Inflammatory macrophage treated with lipopolysaccharide for 4 hours (primary cell): ENCODE measurements at regions not wholly inside any gene's neighbourhood (a gene's known extent, or its start where the extent isn't known, plus 50 kb on each side); places are given as distances from the start of the nearest gene placed in this dataset.
"Not testable (repeated sequence)": the region's sequence is repeated elsewhere in the genome, so short reads cannot be mapped to it uniquely, and the experiment has no call there.

Source experiments
- DNase-seq: peaks from one replicate; pipeline ENCODE4 v3.0.0-alpha.2; 2020

- no peak for DNase-seq
These were observed 385.2 kb downstream of the CDH7 start for GRCh38 chr18:66136039-66136438.

- DNase-seq, result no peak
These were observed 378.4 kb downstream of the CDH7 start for GRCh38 chr18:66129248-66129647.

GRCh38 chr18:66126266-66126665 is 375.5 kb downstream of the CDH7 start:
- DNase-seq, result no peak

- no peak for DNase-seq
These were observed 373.6 kb downstream of the CDH7 start for GRCh38 chr18:66124394-66124793.

GRCh38 chr18:66119347-66119746 is 368.5 kb downstream of the CDH7 start:
- DNase-seq, result no peak

GRCh38 chr18:66111018-66111417 is 360.2 kb downstream of the CDH7 start:
- no peak for DNase-seq

GRCh38 chr18:66110607-66111006 is 359.8 kb downstream of the CDH7 start:
- no peak for DNase-seq

GRCh38 chr18:66109981-66110380 is 359.2 kb downstream of the CDH7 start:
- DNase-seq, result no peak

- DNase-seq, result no peak
These were observed 356.7 kb downstream of the CDH7 start for GRCh38 chr18:66107546-66107945.

- DNase-seq, result no peak
These were observed 354.2 kb downstream of the CDH7 start for GRCh38 chr18:66105016-66105415.

- DNase-seq, result no peak
These were observed 352.7 kb downstream of the CDH7 start for GRCh38 chr18:66103550-66103949.

- no peak for DNase-seq
These were observed 332.3 kb downstream of the CDH7 start for GRCh38 chr18:66083078-66083477.

- DNase-seq, result no peak
These were observed 328.4 kb downstream of the CDH7 start for GRCh38 chr18:66078925-66079800.

- no peak for DNase-seq
These were observed 326.3 kb downstream of the CDH7 start for GRCh38 chr18:66077066-66077465.

- no peak for DNase-seq
These were observed 315.4 kb downstream of the CDH7 start for GRCh38 chr18:66066191-66066590.

- DNase-seq, result no peak
These were observed 297.6 kb downstream of the CDH7 start for GRCh38 chr18:66048406-66048805.

- DNase-seq, result no peak
These were observed 295.3 kb downstream of the CDH7 start for GRCh38 chr18:66046032-66046602.

- no peak for DNase-seq
These were observed 292.2 kb downstream of the CDH7 start for GRCh38 chr18:66043009-66043408.

- no peak for DNase-seq
These were observed 263.2 kb downstream of the CDH7 start for GRCh38 chr18:66013969-66014368.

- no peak for DNase-seq
These were observed 261.1 kb downstream of the CDH7 start for GRCh38 chr18:66011916-66012315.

GRCh38 chr18:66005831-66006588 is 255.2 kb downstream of the CDH7 start:
- no peak for DNase-seq

GRCh38 chr18:65998971-65999700 is 248.3 kb downstream of the CDH7 start:
- DNase-seq, result not testable (repeated sequence)

- DNase-seq, result no peak
These were observed 244.4 kb downstream of the CDH7 start for GRCh38 chr18:65995206-65995605.
